Body of pancreas (tissue), 4 donors: ENCODE measurements at regions not wholly inside any gene's neighbourhood (a gene's known extent, or its start where the extent isn't known, plus 50 kb on each side); places are given as distances from the start of the nearest gene placed in this dataset.

Source experiments
- POLR2A ChIP-seq, 3 donors: fragments of 450-650 bp; IDR thresholded peaks; one replicate each; pipeline ENCODE4 v1.6.1; 2016; ENCODE audit warnings: antibody characterized with exemption in 3 of 3, mild to moderate bottlenecking in 2 of 3
- TF ChIP-seq, protein P1 (sequence below), 7 experiments: fragments of 450-650 bp in 4 of 7; fragments of 200-600 bp in 3 of 7; sonication (generic) in 3 of 7; IDR thresholded peaks; one replicate each; pipeline ENCODE4 v1.5.1; 2016 to 2019; ENCODE audit warnings: antibody characterized with exemption in 7 of 7

DNA sequence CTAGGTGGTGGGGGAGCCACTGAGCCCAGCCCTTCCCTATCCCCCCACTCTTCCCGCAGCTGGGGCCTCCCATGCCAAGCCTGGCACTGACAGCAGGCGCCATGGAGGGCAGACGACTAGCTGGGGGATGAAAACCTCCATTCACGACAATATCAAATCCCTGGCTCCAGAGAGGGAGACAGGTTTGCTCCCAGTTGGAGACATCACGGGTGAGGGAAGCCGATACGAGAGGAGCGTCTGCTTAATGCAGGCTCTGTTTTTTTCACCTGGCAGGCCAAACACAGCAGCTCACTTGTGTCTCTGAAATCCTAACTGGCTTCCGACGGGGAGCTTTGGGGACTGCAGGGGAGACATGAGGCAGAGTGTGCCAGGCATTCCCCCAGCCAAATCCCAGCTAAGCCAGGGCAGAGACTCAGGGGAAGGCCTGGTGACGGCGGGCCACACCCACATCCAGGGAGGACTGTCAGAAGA is 307.4 kb upstream of the ZMIZ1 start:
- no peak for TF ChIP-seq POLR2A (IDR thresholded peaks at IDR 0.05)
- TF ChIP-seq, protein P1, sequence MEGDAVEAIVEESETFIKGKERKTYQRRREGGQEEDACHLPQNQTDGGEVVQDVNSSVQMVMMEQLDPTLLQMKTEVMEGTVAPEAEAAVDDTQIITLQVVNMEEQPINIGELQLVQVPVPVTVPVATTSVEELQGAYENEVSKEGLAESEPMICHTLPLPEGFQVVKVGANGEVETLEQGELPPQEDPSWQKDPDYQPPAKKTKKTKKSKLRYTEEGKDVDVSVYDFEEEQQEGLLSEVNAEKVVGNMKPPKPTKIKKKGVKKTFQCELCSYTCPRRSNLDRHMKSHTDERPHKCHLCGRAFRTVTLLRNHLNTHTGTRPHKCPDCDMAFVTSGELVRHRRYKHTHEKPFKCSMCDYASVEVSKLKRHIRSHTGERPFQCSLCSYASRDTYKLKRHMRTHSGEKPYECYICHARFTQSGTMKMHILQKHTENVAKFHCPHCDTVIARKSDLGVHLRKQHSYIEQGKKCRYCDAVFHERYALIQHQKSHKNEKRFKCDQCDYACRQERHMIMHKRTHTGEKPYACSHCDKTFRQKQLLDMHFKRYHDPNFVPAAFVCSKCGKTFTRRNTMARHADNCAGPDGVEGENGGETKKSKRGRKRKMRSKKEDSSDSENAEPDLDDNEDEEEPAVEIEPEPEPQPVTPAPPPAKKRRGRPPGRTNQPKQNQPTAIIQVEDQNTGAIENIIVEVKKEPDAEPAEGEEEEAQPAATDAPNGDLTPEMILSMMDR (IDR thresholded peaks at IDR 0.05), result no peak
